ENCODE measurements at regions not wholly inside any gene's neighbourhood (a gene's known extent, or its start where the extent isn't known, plus 50 kb on each side); places are given as distances from the start of the nearest gene placed in this dataset.
"Not testable (repeated sequence)": the region's sequence is repeated elsewhere in the genome, so short reads cannot be mapped to it uniquely, and the experiment has no call there.

DNA sequence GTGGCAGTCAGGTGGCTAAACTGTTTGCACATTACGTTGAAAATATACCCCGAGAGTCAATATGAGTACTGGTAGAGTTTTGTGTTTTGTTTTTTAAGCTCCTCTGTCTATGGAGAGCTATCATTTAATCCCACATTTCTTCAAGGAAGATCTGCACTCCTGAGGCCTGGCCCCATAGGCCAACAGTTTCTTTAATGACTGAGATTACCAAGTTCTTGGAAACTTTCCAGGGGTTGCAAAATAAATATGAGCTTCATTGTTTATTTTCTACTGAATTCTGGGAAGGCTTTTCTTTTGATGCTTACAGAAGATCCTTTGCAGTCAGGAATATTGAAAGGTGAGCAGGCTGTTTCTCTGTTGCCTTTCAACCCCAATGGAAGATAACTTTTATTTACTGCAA lies 452.0 kb downstream of the JRKL start:
- Histone ChIP-seq H3K27me3 (no peaks in the 10 kb centered on the region), H3K9me3 (no peaks in the 10 kb centered on the region), H3K27ac (no peak overlapping the region), H3K36me3 (no peaks in the 10 kb centered on the region), H3K4me1 (no peaks in the 10 kb centered on the region), H3K4me3 (no peak overlapping the region)
- TF ChIP-seq, protein P1, sequence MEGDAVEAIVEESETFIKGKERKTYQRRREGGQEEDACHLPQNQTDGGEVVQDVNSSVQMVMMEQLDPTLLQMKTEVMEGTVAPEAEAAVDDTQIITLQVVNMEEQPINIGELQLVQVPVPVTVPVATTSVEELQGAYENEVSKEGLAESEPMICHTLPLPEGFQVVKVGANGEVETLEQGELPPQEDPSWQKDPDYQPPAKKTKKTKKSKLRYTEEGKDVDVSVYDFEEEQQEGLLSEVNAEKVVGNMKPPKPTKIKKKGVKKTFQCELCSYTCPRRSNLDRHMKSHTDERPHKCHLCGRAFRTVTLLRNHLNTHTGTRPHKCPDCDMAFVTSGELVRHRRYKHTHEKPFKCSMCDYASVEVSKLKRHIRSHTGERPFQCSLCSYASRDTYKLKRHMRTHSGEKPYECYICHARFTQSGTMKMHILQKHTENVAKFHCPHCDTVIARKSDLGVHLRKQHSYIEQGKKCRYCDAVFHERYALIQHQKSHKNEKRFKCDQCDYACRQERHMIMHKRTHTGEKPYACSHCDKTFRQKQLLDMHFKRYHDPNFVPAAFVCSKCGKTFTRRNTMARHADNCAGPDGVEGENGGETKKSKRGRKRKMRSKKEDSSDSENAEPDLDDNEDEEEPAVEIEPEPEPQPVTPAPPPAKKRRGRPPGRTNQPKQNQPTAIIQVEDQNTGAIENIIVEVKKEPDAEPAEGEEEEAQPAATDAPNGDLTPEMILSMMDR (IDR thresholded peaks at IDR 0.05), result no peak
- no peak for TF ChIP-seq POLR2A (IDR thresholded peaks at IDR 0.05)
- DNase-seq, result no peak

- Histone ChIP-seq H3K36me3 (no peaks in the 10 kb centered on the region), H3K27ac (no peak overlapping the region), H3K27me3 (no peaks in the 10 kb centered on the region), H3K4me1 (no peaks in the 10 kb centered on the region), H3K9me3 (no peaks in the 10 kb centered on the region), H3K4me3 (no peak overlapping the region)
- TF ChIP-seq, protein P1 (IDR thresholded peaks at IDR 0.05), result no peak
- TF ChIP-seq POLR2A (IDR thresholded peaks at IDR 0.05), result no peak
- DNase-seq, result no peak
Measured at GRCh38 chr11:96842731-96843130, 452.9 kb downstream of the JRKL start.

- Histone ChIP-seq H3K9me3 (no peaks in the 10 kb centered on the region), H3K36me3 (no peaks in the 10 kb centered on the region), H3K4me1 (no peaks in the 10 kb centered on the region), H3K27me3 (no peaks in the 10 kb centered on the region), H3K4me3 (no peak overlapping the region), H3K27ac (no peak overlapping the region)
- TF ChIP-seq, protein P1 (IDR thresholded peaks at IDR 0.05), result no peak
- no peak for TF ChIP-seq POLR2A (IDR thresholded peaks at IDR 0.05)
- no peak for DNase-seq
Measured at GRCh38 chr11:96854425-96854824, 464.6 kb downstream of the JRKL start.

DNA sequence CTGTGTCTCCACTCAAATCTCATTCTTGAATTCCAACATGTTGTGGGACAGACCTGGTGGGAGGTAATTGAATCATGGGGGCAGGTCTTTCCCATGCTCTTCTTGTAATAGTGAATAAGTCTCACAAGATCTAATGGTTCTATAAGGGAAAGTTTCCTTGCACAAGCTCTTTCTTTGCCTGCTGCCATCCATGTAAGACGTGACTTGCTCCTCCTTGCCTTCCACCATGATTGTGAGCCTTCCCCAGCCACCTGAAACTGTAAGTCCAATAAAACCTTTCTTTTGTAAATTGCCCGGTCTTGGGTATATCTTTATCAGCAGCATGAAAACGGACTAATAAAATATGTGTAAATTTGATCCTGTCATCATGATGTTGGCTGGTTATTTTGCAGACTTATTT lies 471.9 kb downstream of the JRKL start:
- H3K4me3 ChIP-seq, H3K27ac ChIP-seq, H3K9me3 ChIP-seq, DNase-seq, H3K36me3 ChIP-seq, H3K4me1 ChIP-seq, H3K27me3 ChIP-seq: not testable (repeated sequence)

GRCh38 chr11:96863520-96863919 lies 473.7 kb downstream of the JRKL start:
- Histone ChIP-seq H3K4me3 (no peak overlapping the region), H3K27me3 (no peaks in the 10 kb centered on the region), H3K27ac (no peak overlapping the region), H3K4me1 (no peaks in the 10 kb centered on the region), H3K36me3 (no peaks in the 10 kb centered on the region), H3K9me3 (no peaks in the 10 kb centered on the region)
- TF ChIP-seq, protein P1 (IDR thresholded peaks at IDR 0.05), result no peak
- no peak for TF ChIP-seq POLR2A (IDR thresholded peaks at IDR 0.05)
- DNase-seq, result peak in 1 of 3 donors; percentile 15

DNA sequence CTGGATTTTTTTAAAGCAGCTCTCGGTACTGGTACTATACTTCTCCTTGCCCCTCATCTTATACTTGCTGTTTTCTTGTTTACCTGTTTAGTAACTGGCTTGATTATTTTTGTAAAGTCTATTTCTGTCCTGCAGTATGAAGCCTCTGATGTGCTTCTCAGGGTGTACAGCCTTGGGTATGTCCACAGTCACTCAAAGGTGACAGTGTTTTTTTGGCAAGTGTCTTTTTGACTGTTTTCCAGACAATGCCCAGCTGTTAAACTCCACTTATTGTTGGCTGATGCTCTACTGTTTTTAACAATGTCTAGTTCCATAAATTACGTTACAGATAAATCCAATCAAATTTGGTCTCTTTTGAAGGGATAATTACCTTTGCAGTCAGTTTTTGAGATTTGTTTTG lies 475.2 kb downstream of the JRKL start:
- no peaks in the 10 kb centered on the region for H3K27me3 ChIP-seq
- TF ChIP-seq POLR2A (IDR thresholded peaks at IDR 0.05), result no peak
- TF ChIP-seq, protein P1 (IDR thresholded peaks at IDR 0.05), result no peak
- no peak overlapping the region for H3K27ac ChIP-seq
- no peak overlapping the region for H3K4me3 ChIP-seq
- DNase-seq, result no peak
- H3K36me3 ChIP-seq, result no peaks in the 10 kb centered on the region
- no peaks in the 10 kb centered on the region for H3K9me3 ChIP-seq
- no peaks in the 10 kb centered on the region for H3K4me1 ChIP-seq

All from Peyer's patch (tissue), 4 donors.